ENCODE measurements at regions not wholly inside any gene's neighbourhood (a gene's known extent, or its start where the extent isn't known, plus 50 kb on each side); places are given as distances from the start of the nearest gene placed in this dataset.
"Not testable (repeated sequence)": the region's sequence is repeated elsewhere in the genome, so short reads cannot be mapped to it uniquely, and the experiment has no call there.

DNA sequence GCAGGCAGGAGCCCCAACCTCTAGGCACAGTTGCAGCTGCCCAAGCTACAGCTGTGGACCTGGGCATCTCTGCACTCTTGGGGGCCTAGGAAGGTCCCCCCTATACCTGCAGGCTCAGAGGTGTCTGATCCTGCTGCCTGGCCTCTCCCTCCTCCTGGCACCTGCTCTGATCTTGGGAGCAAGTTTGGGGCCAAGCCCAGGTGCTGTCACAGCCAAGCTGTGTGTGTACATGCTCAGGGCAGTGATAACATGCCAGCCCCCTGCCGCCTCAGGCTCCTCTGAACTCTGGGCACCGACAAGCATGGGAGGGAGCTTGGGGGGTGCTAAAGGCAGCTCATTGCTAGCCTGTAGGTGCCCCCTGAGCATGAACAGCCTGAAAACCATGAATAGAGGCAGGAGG lies 829.6 kb upstream of the VRK2 start:
- intact Hi-C loops (cut with micrococcal nuclease; ENCODE audit: unreplicated experiment): no loop called here
- no peak overlapping the region for H3K4me3 ChIP-seq (ENCODE audit: low read depth, low read length)
- peaks cover 13% of the 10 kb centered on the region for H3K9me3 Mint-ChIP-seq (ENCODE audit: unreplicated experiment)
- no peaks in the 10 kb centered on the region for H3K4me1 Mint-ChIP-seq (ENCODE audit: low read depth, unreplicated experiment)
- BruUV-seq (replicated peaks): no TSS peak
- H3K4me3 Mint-ChIP-seq (ENCODE audit: unreplicated experiment): no peak overlapping the region
- no peaks in the 10 kb centered on the region for H3K27me3 ChIP-seq (replicated peaks; ENCODE audit: control insufficient read depth, insufficient read depth, low read length)
- no peak for TF ChIP-seq CTCF (IDR thresholded peaks at IDR 0.05; ENCODE audit: insufficient read depth in 1 of 2, low read depth in 1 of 2, low read length in 1 of 2, severe bottlenecking in 1 of 2, unreplicated experiment in 1 of 2)
- no peaks in the 10 kb centered on the region for H3K4me1 ChIP-seq
- H3K27me3 Mint-ChIP-seq (ENCODE audit: insufficient read depth, unreplicated experiment): no peaks in the 10 kb centered on the region
- no peaks in the 10 kb centered on the region for H3K36me3 ChIP-seq (ENCODE audit: control insufficient read depth, insufficient read depth, low read length)
- ChIA-PET CTCF (no interaction called here), POLR2A (no interaction called here)
- H3K27ac Mint-ChIP-seq (ENCODE audit: unreplicated experiment): no peak overlapping the region
- no peaks in the 10 kb centered on the region for H3K36me3 Mint-ChIP-seq (ENCODE audit: insufficient read depth, unreplicated experiment)
- no peak for DNase-seq
- H3K9me3 ChIP-seq: peaks cover 4% of the 10 kb centered on the region; the same call in 1 of the 2 replicates

DNA sequence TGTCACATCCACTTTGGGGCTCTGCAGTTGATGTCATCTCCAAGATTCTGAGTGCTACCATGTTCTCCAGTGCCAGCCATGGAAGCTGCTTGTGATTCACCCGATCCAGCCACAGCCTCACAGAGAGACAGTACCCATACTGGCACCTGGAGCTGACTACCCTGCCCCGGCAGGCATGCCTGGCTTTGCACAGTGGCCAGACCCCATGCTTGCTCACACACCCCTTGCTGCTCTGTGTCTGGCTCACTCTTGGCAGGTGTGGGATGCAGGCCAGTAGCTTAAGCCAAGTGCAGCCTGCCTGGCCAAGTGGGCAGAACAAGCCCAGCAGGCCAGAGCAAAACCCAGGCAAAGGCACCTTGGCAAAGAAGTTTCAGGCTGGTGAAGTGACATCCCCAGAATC lies 828.4 kb upstream of the VRK2 start:
- Histone ChIP-seq H3K4me3 (ENCODE audit: low read depth, low read length) (no peak overlapping the region), H3K9me3 (peaks cover 4% of the 10 kb centered on the region; the same call in 1 of the 2 replicates), H3K27me3 (replicated peaks; ENCODE audit: control insufficient read depth, insufficient read depth, low read length) (no peaks in the 10 kb centered on the region), H3K36me3 (ENCODE audit: control insufficient read depth, insufficient read depth, low read length) (no peaks in the 10 kb centered on the region), H3K4me1 (no peaks in the 10 kb centered on the region)
- Mint-ChIP-seq H3K27me3 (ENCODE audit: insufficient read depth, unreplicated experiment) (no peaks in the 10 kb centered on the region), H3K27ac (ENCODE audit: unreplicated experiment) (no peak overlapping the region), H3K36me3 (ENCODE audit: insufficient read depth, unreplicated experiment) (no peaks in the 10 kb centered on the region), H3K4me1 (ENCODE audit: low read depth, unreplicated experiment) (no peaks in the 10 kb centered on the region), H3K9me3 (ENCODE audit: unreplicated experiment) (peaks cover under 1% of the 10 kb centered on the region), H3K4me3 (ENCODE audit: unreplicated experiment) (no peak overlapping the region)
- DNase-seq: no peak
- ChIA-PET CTCF (no interaction called here), POLR2A (no interaction called here)
- intact Hi-C loops (cut with micrococcal nuclease; ENCODE audit: unreplicated experiment): no loop called here
- BruUV-seq (replicated peaks): no TSS peak
- TF ChIP-seq CTCF (IDR thresholded peaks at IDR 0.05; ENCODE audit: insufficient read depth in 1 of 2, low read depth in 1 of 2, low read length in 1 of 2, severe bottlenecking in 1 of 2, unreplicated experiment in 1 of 2): no peak

GRCh38 chr2:57229706-57230105 lies 816.9 kb upstream of the VRK2 start:
- H3K4me3 Mint-ChIP-seq (ENCODE audit: unreplicated experiment): not testable (repeated sequence)

GRCh38 chr2:57232341-57232740 lies 814.3 kb upstream of the VRK2 start:
- H3K4me1 Mint-ChIP-seq (ENCODE audit: low read depth, unreplicated experiment); H3K4me3 Mint-ChIP-seq (ENCODE audit: unreplicated experiment); H3K36me3 Mint-ChIP-seq (ENCODE audit: insufficient read depth, unreplicated experiment); POLR2A ChIA-PET; H3K4me1 ChIP-seq; intact Hi-C loops (cut with micrococcal nuclease; ENCODE audit: unreplicated experiment); H3K4me3 ChIP-seq (ENCODE audit: low read depth, low read length); DNase-seq; H3K36me3 ChIP-seq (ENCODE audit: control insufficient read depth, insufficient read depth, low read length); H3K27ac Mint-ChIP-seq (ENCODE audit: unreplicated experiment); CTCF ChIA-PET; BruUV-seq (replicated peaks); H3K27me3 ChIP-seq (replicated peaks; ENCODE audit: control insufficient read depth, insufficient read depth, low read length); H3K9me3 ChIP-seq; H3K27me3 Mint-ChIP-seq (ENCODE audit: insufficient read depth, unreplicated experiment): not testable (repeated sequence)
- H3K9me3 Mint-ChIP-seq (ENCODE audit: unreplicated experiment): peaks cover 17% of the 10 kb centered on the region

More at GRCh38 chr2:57229706-57230105, 816.9 kb upstream of the VRK2 start:
- DNase-seq; H3K27me3 ChIP-seq (replicated peaks; ENCODE audit: control insufficient read depth, insufficient read depth, low read length); intact Hi-C loops (cut with micrococcal nuclease; ENCODE audit: unreplicated experiment); POLR2A ChIA-PET; H3K4me1 ChIP-seq; H3K4me3 ChIP-seq (ENCODE audit: low read depth, low read length); H3K27ac Mint-ChIP-seq (ENCODE audit: unreplicated experiment); BruUV-seq (replicated peaks); H3K4me1 Mint-ChIP-seq (ENCODE audit: low read depth, unreplicated experiment); H3K9me3 ChIP-seq; H3K36me3 Mint-ChIP-seq (ENCODE audit: insufficient read depth, unreplicated experiment); CTCF ChIA-PET; H3K27me3 Mint-ChIP-seq (ENCODE audit: insufficient read depth, unreplicated experiment); H3K36me3 ChIP-seq (ENCODE audit: control insufficient read depth, insufficient read depth, low read length): not testable (repeated sequence)
- H3K9me3 Mint-ChIP-seq (ENCODE audit: unreplicated experiment): peaks cover 17% of the 10 kb centered on the region

- BruUV-seq (replicated peaks); H3K4me1 ChIP-seq; H3K27me3 Mint-ChIP-seq (ENCODE audit: insufficient read depth, unreplicated experiment); H3K4me1 Mint-ChIP-seq (ENCODE audit: low read depth, unreplicated experiment); CTCF ChIA-PET; H3K27ac Mint-ChIP-seq (ENCODE audit: unreplicated experiment); H3K4me3 ChIP-seq (ENCODE audit: low read depth, low read length); intact Hi-C loops (cut with micrococcal nuclease; ENCODE audit: unreplicated experiment); H3K4me3 Mint-ChIP-seq (ENCODE audit: unreplicated experiment); H3K36me3 ChIP-seq (ENCODE audit: control insufficient read depth, insufficient read depth, low read length); H3K9me3 ChIP-seq; DNase-seq; H3K36me3 Mint-ChIP-seq (ENCODE audit: insufficient read depth, unreplicated experiment); H3K27me3 ChIP-seq (replicated peaks; ENCODE audit: control insufficient read depth, insufficient read depth, low read length); POLR2A ChIA-PET: not testable (repeated sequence)
- H3K9me3 Mint-ChIP-seq (ENCODE audit: unreplicated experiment): peaks cover 49% of the 10 kb centered on the region
These were observed 795.1 kb upstream of the VRK2 start for GRCh38 chr2:57251495-57251894.

- H3K27me3 Mint-ChIP-seq (ENCODE audit: insufficient read depth, unreplicated experiment); CTCF ChIA-PET; BruUV-seq (replicated peaks); H3K4me3 Mint-ChIP-seq (ENCODE audit: unreplicated experiment); H3K27me3 ChIP-seq (replicated peaks; ENCODE audit: control insufficient read depth, insufficient read depth, low read length); H3K4me1 Mint-ChIP-seq (ENCODE audit: low read depth, unreplicated experiment); POLR2A ChIA-PET; H3K36me3 Mint-ChIP-seq (ENCODE audit: insufficient read depth, unreplicated experiment); intact Hi-C loops (cut with micrococcal nuclease; ENCODE audit: unreplicated experiment); H3K9me3 ChIP-seq; H3K4me3 ChIP-seq (ENCODE audit: low read depth, low read length); H3K36me3 ChIP-seq (ENCODE audit: control insufficient read depth, insufficient read depth, low read length); H3K4me1 ChIP-seq; DNase-seq; H3K27ac Mint-ChIP-seq (ENCODE audit: unreplicated experiment): not testable (repeated sequence)
- peaks cover 48% of the 10 kb centered on the region for H3K9me3 Mint-ChIP-seq (ENCODE audit: unreplicated experiment)
These were observed 770.2 kb upstream of the VRK2 start for GRCh38 chr2:57276408-57276807.

Data from Caco-2 (cell line).